ENCODE measurements at regions not wholly inside any gene's neighbourhood (a gene's known extent, or its start where the extent isn't known, plus 50 kb on each side); places are given as distances from the start of the nearest gene placed in this dataset.

GRCh38 chr12:13576935-13577500, 380.5 kb downstream of the EMP1 start:
- no peaks in the 10 kb centered on the region for H3K27me3 ChIP-seq (ENCODE audit: low read depth, low read length)
- no peaks in the 10 kb centered on the region for H3K4me1 ChIP-seq (ENCODE audit: control insufficient read depth in 1 of 2, insufficient read depth in 2 of 2, low read length in 2 of 2)
- H3K27ac ChIP-seq (ENCODE audit: low read length), result no peak overlapping the region
- H3K36me3 ChIP-seq (ENCODE audit: control insufficient read depth in 1 of 2, insufficient read depth in 2 of 2, low read length in 2 of 2), result no peaks in the 10 kb centered on the region
- no peaks in the 10 kb centered on the region for H3K9me3 ChIP-seq (ENCODE audit: control insufficient read depth in 1 of 2, low read length in 2 of 2)
- no peak overlapping the region for H3K4me3 ChIP-seq (ENCODE audit: low read depth in 1 of 2, low read length in 2 of 2)

GRCh38 chr12:13573698-13574321, 377.3 kb downstream of the EMP1 start:
- H3K4me3 ChIP-seq (ENCODE audit: low read depth in 1 of 2, low read length in 2 of 2), result no peak overlapping the region
- H3K36me3 ChIP-seq (ENCODE audit: control insufficient read depth in 1 of 2, insufficient read depth in 2 of 2, low read length in 2 of 2), result no peaks in the 10 kb centered on the region
- H3K27ac ChIP-seq (ENCODE audit: low read length), result no peak overlapping the region
- no peaks in the 10 kb centered on the region for H3K27me3 ChIP-seq (ENCODE audit: low read depth, low read length)
- H3K9me3 ChIP-seq (ENCODE audit: control insufficient read depth in 1 of 2, low read length in 2 of 2), result no peaks in the 10 kb centered on the region
- no peaks in the 10 kb centered on the region for H3K4me1 ChIP-seq (ENCODE audit: control insufficient read depth in 1 of 2, insufficient read depth in 2 of 2, low read length in 2 of 2)

GRCh38 chr12:13571035-13571434, 374.5 kb downstream of the EMP1 start:
- no peak overlapping the region for H3K4me3 ChIP-seq (ENCODE audit: low read depth in 1 of 2, low read length in 2 of 2)
- H3K9me3 ChIP-seq (ENCODE audit: control insufficient read depth in 1 of 2, low read length in 2 of 2), result no peaks in the 10 kb centered on the region
- H3K27me3 ChIP-seq (ENCODE audit: low read depth, low read length), result no peaks in the 10 kb centered on the region
- no peak overlapping the region for H3K27ac ChIP-seq (ENCODE audit: low read length)
- no peaks in the 10 kb centered on the region for H3K36me3 ChIP-seq (ENCODE audit: control insufficient read depth in 1 of 2, insufficient read depth in 2 of 2, low read length in 2 of 2)
- H3K4me1 ChIP-seq (ENCODE audit: control insufficient read depth in 1 of 2, insufficient read depth in 2 of 2, low read length in 2 of 2), result no peaks in the 10 kb centered on the region

GRCh38 chr12:13570005-13570694, 373.6 kb downstream of the EMP1 start:
- no peak overlapping the region for H3K4me3 ChIP-seq (ENCODE audit: low read depth in 1 of 2, low read length in 2 of 2)

GRCh38 chr12:13566292-13566691, 369.8 kb downstream of the EMP1 start:
- Histone ChIP-seq H3K9me3 (ENCODE audit: control insufficient read depth in 1 of 2, low read length in 2 of 2) (no peaks in the 10 kb centered on the region), H3K4me3 (ENCODE audit: low read depth in 1 of 2, low read length in 2 of 2) (no peak overlapping the region), H3K4me1 (ENCODE audit: control insufficient read depth in 1 of 2, insufficient read depth in 2 of 2, low read length in 2 of 2) (no peaks in the 10 kb centered on the region), H3K27ac (ENCODE audit: low read length) (no peak overlapping the region), H3K27me3 (ENCODE audit: low read depth, low read length) (no peaks in the 10 kb centered on the region), H3K36me3 (ENCODE audit: control insufficient read depth in 1 of 2, insufficient read depth in 2 of 2, low read length in 2 of 2) (no peaks in the 10 kb centered on the region)

More at GRCh38 chr12:13570005-13570694, 373.6 kb downstream of the EMP1 start:
- H3K9me3 ChIP-seq (ENCODE audit: control insufficient read depth in 1 of 2, low read length in 2 of 2), result no peaks in the 10 kb centered on the region
- no peaks in the 10 kb centered on the region for H3K36me3 ChIP-seq (ENCODE audit: control insufficient read depth in 1 of 2, insufficient read depth in 2 of 2, low read length in 2 of 2)
- H3K4me1 ChIP-seq (ENCODE audit: control insufficient read depth in 1 of 2, insufficient read depth in 2 of 2, low read length in 2 of 2), result no peaks in the 10 kb centered on the region
- H3K27ac ChIP-seq (ENCODE audit: low read length), result no peak overlapping the region
- H3K27me3 ChIP-seq (ENCODE audit: low read depth, low read length), result no peaks in the 10 kb centered on the region

- H3K27ac ChIP-seq (ENCODE audit: low read length), result no peak overlapping the region
These were observed 367.8 kb downstream of the EMP1 start for GRCh38 chr12:13564266-13564810.

GRCh38 chr12:13563743-13564125, 367.2 kb downstream of the EMP1 start:
- H3K4me1 ChIP-seq (ENCODE audit: control insufficient read depth in 1 of 2, insufficient read depth in 2 of 2, low read length in 2 of 2), result no peaks in the 10 kb centered on the region
- H3K27me3 ChIP-seq (ENCODE audit: low read depth, low read length), result no peaks in the 10 kb centered on the region
- no peaks in the 10 kb centered on the region for H3K36me3 ChIP-seq (ENCODE audit: control insufficient read depth in 1 of 2, insufficient read depth in 2 of 2, low read length in 2 of 2)
- H3K9me3 ChIP-seq (ENCODE audit: control insufficient read depth in 1 of 2, low read length in 2 of 2), result no peaks in the 10 kb centered on the region
- H3K4me3 ChIP-seq (ENCODE audit: low read depth in 1 of 2, low read length in 2 of 2), result no peak overlapping the region
- no peak overlapping the region for H3K27ac ChIP-seq (ENCODE audit: low read length)

More at GRCh38 chr12:13564266-13564810, 367.8 kb downstream of the EMP1 start:
- Histone ChIP-seq H3K36me3 (ENCODE audit: control insufficient read depth in 1 of 2, insufficient read depth in 2 of 2, low read length in 2 of 2) (no peaks in the 10 kb centered on the region), H3K27me3 (ENCODE audit: low read depth, low read length) (no peaks in the 10 kb centered on the region), H3K4me3 (ENCODE audit: low read depth in 1 of 2, low read length in 2 of 2) (no peak overlapping the region), H3K4me1 (ENCODE audit: control insufficient read depth in 1 of 2, insufficient read depth in 2 of 2, low read length in 2 of 2) (no peaks in the 10 kb centered on the region), H3K9me3 (ENCODE audit: control insufficient read depth in 1 of 2, low read length in 2 of 2) (no peaks in the 10 kb centered on the region)

GRCh38 chr12:13562915-13563742, 366.6 kb downstream of the EMP1 start:
- Histone ChIP-seq H3K4me1 (ENCODE audit: control insufficient read depth in 1 of 2, insufficient read depth in 2 of 2, low read length in 2 of 2) (no peaks in the 10 kb centered on the region), H3K27me3 (ENCODE audit: low read depth, low read length) (no peaks in the 10 kb centered on the region), H3K27ac (ENCODE audit: low read length) (no peak overlapping the region), H3K4me3 (ENCODE audit: low read depth in 1 of 2, low read length in 2 of 2) (no peak overlapping the region), H3K9me3 (ENCODE audit: control insufficient read depth in 1 of 2, low read length in 2 of 2) (no peaks in the 10 kb centered on the region), H3K36me3 (ENCODE audit: control insufficient read depth in 1 of 2, insufficient read depth in 2 of 2, low read length in 2 of 2) (no peaks in the 10 kb centered on the region)

- no peaks in the 10 kb centered on the region for H3K4me1 ChIP-seq (ENCODE audit: control insufficient read depth in 1 of 2, insufficient read depth in 2 of 2, low read length in 2 of 2)
- no peak overlapping the region for H3K4me3 ChIP-seq (ENCODE audit: low read depth in 1 of 2, low read length in 2 of 2)
- H3K27ac ChIP-seq (ENCODE audit: low read length), result no peak overlapping the region
- H3K36me3 ChIP-seq (ENCODE audit: control insufficient read depth in 1 of 2, insufficient read depth in 2 of 2, low read length in 2 of 2), result no peaks in the 10 kb centered on the region
- no peaks in the 10 kb centered on the region for H3K9me3 ChIP-seq (ENCODE audit: control insufficient read depth in 1 of 2, low read length in 2 of 2)
- no peaks in the 10 kb centered on the region for H3K27me3 ChIP-seq (ENCODE audit: low read depth, low read length)
These were observed 365.4 kb downstream of the EMP1 start for GRCh38 chr12:13561923-13562322.

- Histone ChIP-seq H3K9me3 (ENCODE audit: control insufficient read depth in 1 of 2, low read length in 2 of 2) (no peaks in the 10 kb centered on the region), H3K27me3 (ENCODE audit: low read depth, low read length) (no peaks in the 10 kb centered on the region), H3K4me1 (ENCODE audit: control insufficient read depth in 1 of 2, insufficient read depth in 2 of 2, low read length in 2 of 2) (no peaks in the 10 kb centered on the region), H3K27ac (ENCODE audit: low read length) (no peak overlapping the region), H3K4me3 (ENCODE audit: low read depth in 1 of 2, low read length in 2 of 2) (no peak overlapping the region), H3K36me3 (ENCODE audit: control insufficient read depth in 1 of 2, insufficient read depth in 2 of 2, low read length in 2 of 2) (no peaks in the 10 kb centered on the region)
These were observed 362.9 kb downstream of the EMP1 start for GRCh38 chr12:13559318-13559978.

Measured in muscle layer of duodenum (tissue), 2 donors.